Thyroid gland (tissue), 4 donors: ENCODE measurements at regions not wholly inside any gene's neighbourhood (a gene's known extent, or its start where the extent isn't known, plus 50 kb on each side); places are given as distances from the start of the nearest gene placed in this dataset.

ENCODE experiments used
- CTCF ChIP-seq, 6 experiments: fragments of 200-600 bp in 3 of 6; fragments of 450-650 bp in 3 of 6; sonication (generic) in 3 of 6; IDR thresholded peaks; one replicate each; pipeline ENCODE4 v1.5.1; 2016 to 2019; ENCODE audit warnings: antibody characterized with exemption in 6 of 6, mild to moderate bottlenecking in 2 of 6, inconsistent platforms in 1 of 6, moderate library complexity in 1 of 6
- POLR2A ChIP-seq, 2 donors: fragments of 450-650 bp; IDR thresholded peaks; one replicate each; pipeline ENCODE4 v1.6.1; 2017; ENCODE audit warnings: antibody characterized with exemption in 2 of 2, mild to moderate bottlenecking in 2 of 2, moderate library complexity in 1 of 2

GRCh38 chr14:101134161-101134631 lies 230.7 kb upstream of the RTL1 start:
- TF ChIP-seq CTCF (IDR thresholded peaks at IDR 0.05) (no peak), POLR2A (IDR thresholded peaks at IDR 0.05) (no peak)
